GM12878 (cell line): ENCODE measurements at regions not wholly inside any gene's neighbourhood (a gene's known extent, or its start where the extent isn't known, plus 50 kb on each side); places are given as distances from the start of the nearest gene placed in this dataset.

Source experiments
- ATAC-seq: fragments of 200-7000 bp; cut with Tn5 transposase; 3 replicates; pipeline ENCODE4 v1.9.1; 2020; ENCODE audit warnings: mild to moderate bottlenecking, moderate library complexity
- BruUV-seq: library from RNA; stranded (reverse); fragments of 400-500 nt; replicated peaks from 2 replicates; lab custom pipeline; 2021; lab: Mats Ljungman, UMichigan
- CTCF ChIA-PET: fragments of 300-600 bp; sonication (Branson Sonifier 250); formaldehyde crosslinking; extraction: SDS; loops from one replicate; lab custom pipeline; 2021; ENCODE audit warnings: inconsistent platforms; lab: Yijun Ruan, JAX
- POLR2A ChIA-PET: fragments of 350-600 bp; formaldehyde crosslinking; extraction: SDS; loops from one replicate; lab custom pipeline; 2021; ENCODE audit warnings: inconsistent platforms; lab: Charles Lee
- RAD21 ChIA-PET: fragments of 300-600 bp; sonication (Branson Sonifier 250); formaldehyde crosslinking; loops from one replicate; lab custom pipeline; 2023; ENCODE audit warnings: antibody characterized with exemption; ENCODE audit not compliant: unreplicated experiment; lab: Charles Lee
- SMC1A ChIA-PET: fragments of 300-600 bp; sonication (Branson Sonifier 250); formaldehyde crosslinking; loops from one replicate; lab custom pipeline; 2023; ENCODE audit not compliant: unreplicated experiment, uncharacterized antibody; lab: Charles Lee
- DNase-seq: peaks from one replicate; pipeline ENCODE4 v3.0.0-alpha.2; 2011; ENCODE audit warnings: low read depth, low spot score
- FAIRE-seq: peaks from 3 replicates; lab custom pipeline; 2011; peaks lifted over from hg19 to GRCh38; lab: Jason Lieb, UNC
- H2AFZ ChIP-seq: 2 replicates; pipeline ENCODE4 v1.6.0; 2011; ENCODE audit warnings: low read depth, low read length, control low read depth; ENCODE audit not compliant: control insufficient read depth
- H3K27ac ChIP-seq: 2 replicates; pipeline ENCODE4 v1.5.1; 2011; ENCODE audit warnings: control low read depth; ENCODE audit not compliant: control insufficient read depth, insufficient read depth
- H3K27me3 ChIP-seq, 2 experiments: replicated peaks in 1 of 2; 2 replicates each; pipeline versions ENCODE4 v1.6.0 to v1.6.1; 2011; ENCODE audit warnings: low read length in 1 of 2; ENCODE audit not compliant: control insufficient read depth in 2 of 2, insufficient read depth in 2 of 2
- H3K36me3 ChIP-seq, 2 experiments: 2 replicates each; pipeline ENCODE4 v1.5.1; 2011; ENCODE audit warnings: low read length in 1 of 2; ENCODE audit not compliant: control insufficient read depth in 2 of 2, insufficient read depth in 2 of 2
- H3K4me1 ChIP-seq: 2 replicates; pipeline ENCODE4 v1.6.1; 2011; ENCODE audit warnings: mild to moderate bottlenecking, low read length, moderate library complexity, mixed read lengths; ENCODE audit not compliant: control insufficient read depth, insufficient read depth
- H3K4me2 ChIP-seq: 2 replicates; pipeline ENCODE4 v1.6.0; 2011; ENCODE audit warnings: control low read depth; ENCODE audit not compliant: control insufficient read depth, insufficient read depth
- H3K4me3 ChIP-seq: fragments of 200-600 bp; sonication (generic); 2 replicates; pipeline ENCODE4 v1.5.1; 2016
- H3K79me2 ChIP-seq: 2 replicates; pipeline ENCODE4 v1.6.0; 2011; ENCODE audit warnings: low read length; ENCODE audit not compliant: control insufficient read depth, insufficient read depth
- H3K9ac ChIP-seq: 2 replicates; pipeline ENCODE4 v1.8.0; 2011; ENCODE audit warnings: low read length, control low read depth, mixed read lengths; ENCODE audit not compliant: control insufficient read depth, insufficient read depth
- H3K9me3 ChIP-seq: replicated peaks from 3 replicates; pipeline ENCODE4 v1.5.1; 2011; ENCODE audit warnings: mild to moderate bottlenecking, low read length; ENCODE audit not compliant: control insufficient read depth, insufficient read depth
- H4K20me1 ChIP-seq: 2 replicates; pipeline ENCODE4 v1.6.0; 2011; ENCODE audit not compliant: control insufficient read depth, insufficient read depth
- ATF3 ChIP-seq: IDR thresholded peaks from 2 replicates; pipeline ENCODE4 v1.6.1; 2011; ENCODE audit warnings: low read depth, mild to moderate bottlenecking, low read length, moderate library complexity, borderline replicate concordance; ENCODE audit errors: extremely low read depth
- ETV6 ChIP-seq, 2 experiments: fragments of 450-650 bp in 1 of 2; IDR thresholded peaks in 1 of 2; conservative IDR thresholded peaks in 1 of 2; 2 replicates each; pipeline ENCODE4 v1.6.1; 2014; ENCODE audit warnings: antibody characterized with exemption in 1 of 2, borderline replicate concordance in 1 of 2, low read depth in 1 of 2, mild to moderate bottlenecking in 1 of 2, moderate library complexity in 1 of 2
- SRF ChIP-seq, 2 experiments: IDR thresholded peaks; 2 replicates each; pipeline ENCODE4 v1.6.1; 2011; ENCODE audit warnings: low read depth in 2 of 2, low read length in 2 of 2, mild to moderate bottlenecking in 1 of 2, moderate library complexity in 1 of 2
- TCF7 ChIP-seq: IDR thresholded peaks from 2 replicates; pipeline ENCODE4 v1.6.1; 2014; ENCODE audit warnings: antibody characterized with exemption, borderline replicate concordance
- in situ Hi-C: fragments of 300-500 bp; cut with MboI; formaldehyde crosslinking; loops from 9 replicates; pipeline ENCODE4 v1.14.3; 2018; ENCODE audit warnings: mixed read lengths
- intact Hi-C: fragments of 100-400 bp; cut with micrococcal nuclease; formaldehyde crosslinking; loops from one replicate; pipeline ENCODE4 v1.14.2; 2022; ENCODE audit not compliant: unreplicated experiment
- TF ChIP-seq, protein P1 (sequence below): fragments of 450-650 bp; IDR thresholded peaks from 2 replicates; pipeline ENCODE4 v1.6.1; 2017; ENCODE audit warnings: low read depth, mild to moderate bottlenecking, moderate library complexity

DNA sequence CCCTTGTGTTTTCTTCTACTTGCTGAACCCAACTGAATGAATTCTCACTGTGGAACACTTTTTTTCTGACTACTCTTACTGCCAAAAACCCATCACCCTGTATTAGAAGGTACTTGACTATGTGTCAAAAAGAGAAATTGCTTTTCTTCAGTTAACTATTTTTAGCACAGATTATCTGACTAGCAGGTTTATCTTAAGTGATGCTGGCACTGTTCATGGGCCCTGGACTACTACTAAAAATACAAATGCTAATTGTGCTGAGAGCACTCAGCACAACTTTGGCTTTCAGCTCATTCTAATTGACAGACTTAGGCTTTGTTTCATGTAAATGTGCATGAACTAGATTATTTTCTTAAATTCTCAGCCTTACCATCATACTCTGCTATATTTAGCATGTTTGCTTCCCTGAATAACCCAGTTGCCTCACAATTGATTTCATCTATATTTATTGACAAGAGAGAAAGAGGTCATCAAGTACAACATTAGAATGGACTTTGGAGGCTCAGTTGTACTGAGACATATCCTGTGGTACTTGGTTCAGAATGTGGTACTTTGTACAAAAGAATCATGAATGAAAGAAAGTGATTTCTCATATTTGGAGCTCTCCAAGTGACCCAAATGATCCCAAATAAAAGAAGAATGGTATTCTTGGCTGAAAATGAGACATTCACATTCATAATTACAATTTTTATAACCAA lies 478.3 kb downstream of the KCNA4 start:
- no peak for FAIRE-seq
- no peaks in the 10 kb centered on the region for H3K36me3 ChIP-seq
- BruUV-seq, result no TSS peak
- no peaks in the 10 kb centered on the region for H3K9me3 ChIP-seq
- no peaks in the 10 kb centered on the region for H3K27me3 ChIP-seq
- no peak overlapping the region for H3K4me3 ChIP-seq
- ATAC-seq, result no peak
- no peak overlapping the region for H3K4me2 ChIP-seq
- ChIA-PET SMC1A (no interaction called here), RAD21 (no interaction called here), POLR2A (no interaction called here), CTCF (interaction anchor here (0.6 kb wide), 1 partner anchor 578 kb away, joined by 3 read pairs; no protein-coding TSS in a partner anchor)
- H3K79me2 ChIP-seq, result no peaks in the 10 kb centered on the region
- no peak overlapping the region for H3K9ac ChIP-seq
- H2AFZ ChIP-seq, result no peak overlapping the region
- H3K27ac ChIP-seq, result no peak overlapping the region
- in situ Hi-C loops (no loop called here), intact Hi-C loops (no loop called here)
- no peaks in the 10 kb centered on the region for H4K20me1 ChIP-seq
- H3K4me1 ChIP-seq, result no peaks in the 10 kb centered on the region
- DNase-seq, result no peak
- TF ChIP-seq SRF (IDR thresholded peaks at IDR 0.05; ENCODE audit: low read depth in 2 of 2, low read length in 2 of 2) (no peak), TCF7 (no peak), ATF3 (no peak), ETV6 (conservative IDR thresholded peaks at IDR 0.05 in 1 of 2, IDR thresholded peaks at IDR 0.05 in 1 of 2; ENCODE audit: borderline replicate concordance in 1 of 2, low read depth in 1 of 2) (no peak)
- TF ChIP-seq, protein P1, sequence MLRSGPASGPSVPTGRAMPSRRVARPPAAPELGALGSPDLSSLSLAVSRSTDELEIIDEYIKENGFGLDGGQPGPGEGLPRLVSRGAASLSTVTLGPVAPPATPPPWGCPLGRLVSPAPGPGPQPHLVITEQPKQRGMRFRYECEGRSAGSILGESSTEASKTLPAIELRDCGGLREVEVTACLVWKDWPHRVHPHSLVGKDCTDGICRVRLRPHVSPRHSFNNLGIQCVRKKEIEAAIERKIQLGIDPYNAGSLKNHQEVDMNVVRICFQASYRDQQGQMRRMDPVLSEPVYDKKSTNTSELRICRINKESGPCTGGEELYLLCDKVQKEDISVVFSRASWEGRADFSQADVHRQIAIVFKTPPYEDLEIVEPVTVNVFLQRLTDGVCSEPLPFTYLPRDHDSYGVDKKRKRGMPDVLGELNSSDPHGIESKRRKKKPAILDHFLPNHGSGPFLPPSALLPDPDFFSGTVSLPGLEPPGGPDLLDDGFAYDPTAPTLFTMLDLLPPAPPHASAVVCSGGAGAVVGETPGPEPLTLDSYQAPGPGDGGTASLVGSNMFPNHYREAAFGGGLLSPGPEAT, result no peak
